HepG2 (cell line): ENCODE measurements at regions not wholly inside any gene's neighbourhood (a gene's known extent, or its start where the extent isn't known, plus 50 kb on each side); places are given as distances from the start of the nearest gene placed in this dataset.

Experiments used
- ATAC-seq: fragments of 200-7000 bp; cut with Tn5 transposase; 3 replicates; pipeline ENCODE4 v1.9.1; 2020; ENCODE audit warnings: mild to moderate bottlenecking, moderate library complexity
- BruUV-seq: library from RNA; stranded (reverse); fragments of 400-500 nt; replicated peaks from 2 replicates; lab custom pipeline; 2021; lab: Mats Ljungman, UMichigan
- CTCF ChIA-PET: fragments of 300-600 bp; formaldehyde crosslinking; extraction: SDS; loops from one replicate; lab custom pipeline; 2021; ENCODE audit warnings: low total read pairs, inconsistent platforms, low intra/inter-chr PET ratio; lab: Yijun Ruan, JAX
- POLR2A ChIA-PET: fragments of 350-600 bp; sonication (Branson Sonifier 250); formaldehyde crosslinking; loops from one replicate; lab custom pipeline; 2020; ENCODE audit warnings: antibody characterized with exemption, inconsistent platforms; lab: Yijun Ruan, JAX
- DNase-seq: peaks from one replicate; pipeline ENCODE4 v3.0.0-alpha.2; 2015; ENCODE audit warnings: low spot score
- FAIRE-seq: peaks from 3 replicates; lab custom pipeline; 2011; peaks lifted over from hg19 to GRCh38; lab: Jason Lieb, UNC
- H2AFZ ChIP-seq: one replicate; pipeline ENCODE4 v1.6.1; 2011; ENCODE audit warnings: low read length, inconsistent platforms
- H3K27ac ChIP-seq: fragments of 300-600 bp; 3 replicates; pipeline ENCODE4 v1.8.0; 2011; ENCODE audit warnings: mixed run types, mild to moderate bottlenecking, mixed read lengths, low read length, inconsistent platforms; ENCODE audit not compliant: insufficient read depth; ENCODE audit errors: extremely low read length
- H3K27me3 ChIP-seq, 2 experiments: fragments of 200-600 bp in 1 of 2; 2 replicates in 1 of 2; 3 replicates in 1 of 2; pipeline versions ENCODE4 v1.6.0 to v1.8.0; 2011; ENCODE audit warnings: low read length in 2 of 2, mild to moderate bottlenecking in 2 of 2, moderate library complexity in 2 of 2, inconsistent platforms in 1 of 2; ENCODE audit not compliant: insufficient read depth in 2 of 2, control insufficient read depth in 1 of 2
- H3K36me3 ChIP-seq, 2 experiments: fragments of 200-600 bp in 1 of 2; replicated peaks in 1 of 2; 2 replicates in 1 of 2; 3 replicates in 1 of 2; pipeline versions ENCODE4 v1.5.1 to v1.8.0; 2011; ENCODE audit warnings: low read length in 2 of 2, inconsistent platforms in 1 of 2; ENCODE audit not compliant: insufficient read depth in 2 of 2, control insufficient read depth in 1 of 2
- H3K4me1 ChIP-seq: 2 replicates; pipeline ENCODE4 v1.5.1; 2012; ENCODE audit warnings: low read length, inconsistent platforms; ENCODE audit not compliant: insufficient read depth
- H3K4me2 ChIP-seq: 2 replicates; pipeline ENCODE4 v1.6.0; 2011; ENCODE audit warnings: low read depth, low read length, inconsistent platforms
- H3K4me3 ChIP-seq, 3 experiments: fragments of 200-600 bp in 1 of 3; sonication (generic), shearing (Covaris generic) in 1 of 3; replicated peaks in 1 of 3; 2 replicates each; pipeline ENCODE4 v1.5.1; 2011 to 2016; ENCODE audit warnings: low read length in 3 of 3, inconsistent platforms in 2 of 3, low read depth in 2 of 3, mild to moderate bottlenecking in 2 of 3, control low read depth in 1 of 3, mixed read lengths in 1 of 3; ENCODE audit not compliant: insufficient read depth in 1 of 3
- H3K79me2 ChIP-seq: one replicate; pipeline ENCODE4 v1.6.1; 2011; ENCODE audit warnings: low read length, inconsistent platforms; ENCODE audit not compliant: insufficient read depth
- H3K9ac ChIP-seq: 2 replicates; pipeline ENCODE4 v1.6.0; 2011; ENCODE audit warnings: mild to moderate bottlenecking, low read depth, low read length, inconsistent platforms; ENCODE audit not compliant: insufficient read depth
- H3K9me3 ChIP-seq: 2 replicates; pipeline ENCODE4 v1.5.1; 2012; ENCODE audit warnings: mild to moderate bottlenecking, low read length
- H4K20me1 ChIP-seq: 2 replicates; pipeline ENCODE4 v1.6.0; 2011; ENCODE audit warnings: inconsistent platforms, mild to moderate bottlenecking, low read length, moderate library complexity; ENCODE audit not compliant: insufficient read depth
- AHDC1 ChIP-seq: sonication (generic); formaldehyde crosslinking; IDR thresholded peaks from 2 replicates; pipeline ENCODE4 v1.5.1; 2020; ENCODE audit warnings: mild to moderate bottlenecking, missing genetic modification reagents, borderline replicate concordance
- FOXP4 ChIP-seq: sonication (generic); formaldehyde crosslinking; IDR thresholded peaks from 2 replicates; pipeline ENCODE4 v1.4.0; 2020; ENCODE audit warnings: missing genetic modification reagents
- KLF6 ChIP-seq: IDR thresholded peaks from 2 replicates; pipeline ENCODE4 v1.8.0; 2016; ENCODE audit warnings: missing biosample characterization, missing genetic modification reagents
- MAF1 ChIP-seq: sonication (generic); formaldehyde crosslinking; IDR thresholded peaks from 2 replicates; pipeline ENCODE4 v1.5.0; 2020; ENCODE audit warnings: missing genetic modification reagents, borderline replicate concordance
- MATR3 ChIP-seq: sonication (generic); formaldehyde crosslinking; IDR thresholded peaks from 2 replicates; pipeline ENCODE4 v1.4.0; 2020; ENCODE audit warnings: missing genetic modification reagents
- MYC ChIP-seq: sonication (generic); formaldehyde crosslinking; IDR thresholded peaks from 2 replicates; pipeline ENCODE4 v1.9.0; 2021; ENCODE audit warnings: missing genetic modification reagents, borderline replicate concordance
- POLR2AphosphoS5 ChIP-seq: IDR thresholded peaks from 2 replicates; pipeline ENCODE4 v1.6.1; 2012; ENCODE audit warnings: low read depth, low read length
- RFX5 ChIP-seq: IDR thresholded peaks from 2 replicates; pipeline ENCODE4 v1.6.1; 2011; ENCODE audit warnings: low read depth, low read length, improper control_type of control experiment
- SMARCC2 ChIP-seq: fragments of 450-650 bp; IDR thresholded peaks from 2 replicates; pipeline ENCODE4 v1.6.1; 2017; ENCODE audit warnings: antibody characterized with exemption, mild to moderate bottlenecking
- TAF1 ChIP-seq: sonication (generic); formaldehyde crosslinking; IDR thresholded peaks from 2 replicates; pipeline ENCODE4 v1.4.0; 2020; ENCODE audit warnings: missing genetic modification reagents
- ZC3H13 ChIP-seq: sonication (generic); formaldehyde crosslinking; IDR thresholded peaks from 2 replicates; pipeline ENCODE4 v1.8.1; 2023; ENCODE audit warnings: mild to moderate bottlenecking, missing genetic modification reagents, moderate library complexity
- ZNF557 ChIP-seq: sonication (generic); formaldehyde crosslinking; IDR thresholded peaks from 2 replicates; pipeline ENCODE4 v1.4.0; 2020; ENCODE audit warnings: missing genetic modification reagents
- ZNF605 ChIP-seq: sonication (generic); formaldehyde crosslinking; IDR thresholded peaks from 2 replicates; pipeline ENCODE4 v1.8.0; 2022; ENCODE audit warnings: mild to moderate bottlenecking, missing genetic modification reagents
- WGBS: methylation state at CpG from one replicate; pipeline ENCODE4 v1.1.6; 2017; ENCODE audit warnings: low lambda C conversion rate; 5-methylcytosine and 5-hydroxymethylcytosine counted together
- in situ Hi-C: cut with HindIII; loops from 2 replicates; pipeline ENCODE4 v1.10.0; 2017; ENCODE audit warnings: low pct_unique_long_range_greater_than_20kb; ENCODE audit not compliant: extremely low pct_ligation_motif_present
- intact Hi-C: fragments of 100-400 bp; cut with micrococcal nuclease; formaldehyde crosslinking; loops from one replicate; pipeline ENCODE4 v1.10.0; 2022; ENCODE audit not compliant: unreplicated experiment

- TF ChIP-seq RFX5 (no peak), POLR2AphosphoS5 (no peak), FOXP4 (CRISPR knock-in tag) (no peak), ZC3H13 (CRISPR knock-in tag) (no peak), KLF6 (CRISPR knock-in tag) (no peak), TAF1 (CRISPR knock-in tag) (no peak), MAF1 (CRISPR knock-in tag) (no peak)
- Histone ChIP-seq H3K4me3 (no peak overlapping the region), H3K9me3 (no peaks in the 10 kb centered on the region), H3K9ac (no peak overlapping the region), H3K27ac (no peak overlapping the region), H4K20me1 (no peaks in the 10 kb centered on the region), H3K4me2 (no peak overlapping the region), H3K27me3 (peaks cover 3 to 64% of the 10 kb centered on the region in 2 experiments), H3K4me1 (peaks cover 21% of the 10 kb centered on the region), H2AFZ (no peak overlapping the region), H3K36me3 (no peaks in the 10 kb centered on the region), H3K79me2 (no peaks in the 10 kb centered on the region)
- ATAC-seq, result no peak
- 49% methylated on average over 7 of the region's 7 CpGs for WGBS
- DNase-seq, result no peak
- ChIA-PET CTCF (no interaction called here), POLR2A (no interaction called here)
- no TSS peak for BruUV-seq
- no peak for FAIRE-seq
- in situ Hi-C loops, result no loop called here
- intact Hi-C loops, result no loop called here
Measured at GRCh38 chr7:25861164-25861496, 290.9 kb upstream of the NFE2L3 start.

GRCh38 chr7:25861601-25862260 is 290.3 kb upstream of the NFE2L3 start:
- H3K9ac ChIP-seq, result no peak overlapping the region
- H3K27ac ChIP-seq, result no peak overlapping the region
- H3K4me2 ChIP-seq, result no peak overlapping the region
- H3K27me3 ChIP-seq, result peaks cover 3 to 58% of the 10 kb centered on the region in 2 experiments; a peak in 4 of 5 replicates
- in situ Hi-C loops (no loop called here), intact Hi-C loops (no loop called here)
- FAIRE-seq (no peak), ATAC-seq (no peak), DNase-seq (no peak)
- H4K20me1 ChIP-seq, result no peaks in the 10 kb centered on the region
- no peak overlapping the region for H3K4me3 ChIP-seq
- H3K4me1 ChIP-seq, result peaks cover 16% of the 10 kb centered on the region
- POLR2A ChIA-PET, result no interaction called here
- H3K79me2 ChIP-seq, result no peaks in the 10 kb centered on the region
- CTCF ChIA-PET, result no interaction called here
- H3K9me3 ChIP-seq, result no peaks in the 10 kb centered on the region
- H3K36me3 ChIP-seq, result no peaks in the 10 kb centered on the region
- no TSS peak for BruUV-seq
- 10% methylated on average over 15 of the region's 15 CpGs for WGBS
- no peak overlapping the region for H2AFZ ChIP-seq
- TF ChIP-seq MYC (CRISPR knock-in tag) (no peak), ZNF557 (CRISPR knock-in tag) (no peak), MATR3 (CRISPR knock-in tag) (no peak), ZNF605 (CRISPR knock-in tag) (no peak), SMARCC2 (no peak), AHDC1 (CRISPR knock-in tag) (no peak)
